Kidney epithelial cell (primary cell): ENCODE measurements at regions not wholly inside any gene's neighbourhood (a gene's known extent, or its start where the extent isn't known, plus 50 kb on each side); places are given as distances from the start of the nearest gene placed in this dataset.

ENCODE experiments used
- DNase-seq: peaks from one replicate; pipeline ENCODE4 v3.0.0-alpha.2; 2010; ENCODE audit warnings: low read depth
- H3K27me3 ChIP-seq: 2 replicates; pipeline ENCODE4 v1.6.0; 2011; ENCODE audit warnings: low read length; ENCODE audit not compliant: control insufficient read depth, insufficient read depth
- H3K36me3 ChIP-seq: 2 replicates; pipeline ENCODE4 v1.5.1; 2011; ENCODE audit warnings: low read length; ENCODE audit not compliant: control insufficient read depth, insufficient read depth
- H3K4me3 ChIP-seq: 2 replicates; pipeline ENCODE4 v1.5.1; 2011; ENCODE audit warnings: low read depth, mild to moderate bottlenecking, control low read depth, low read length
- TF ChIP-seq, protein P1 (sequence below): IDR thresholded peaks from 2 replicates; pipeline ENCODE4 v1.5.1; 2011; ENCODE audit warnings: mild to moderate bottlenecking, moderate library complexity, low read length, control low read depth, inconsistent platforms; ENCODE audit not compliant: insufficient read depth, poor library complexity, severe bottlenecking

DNA sequence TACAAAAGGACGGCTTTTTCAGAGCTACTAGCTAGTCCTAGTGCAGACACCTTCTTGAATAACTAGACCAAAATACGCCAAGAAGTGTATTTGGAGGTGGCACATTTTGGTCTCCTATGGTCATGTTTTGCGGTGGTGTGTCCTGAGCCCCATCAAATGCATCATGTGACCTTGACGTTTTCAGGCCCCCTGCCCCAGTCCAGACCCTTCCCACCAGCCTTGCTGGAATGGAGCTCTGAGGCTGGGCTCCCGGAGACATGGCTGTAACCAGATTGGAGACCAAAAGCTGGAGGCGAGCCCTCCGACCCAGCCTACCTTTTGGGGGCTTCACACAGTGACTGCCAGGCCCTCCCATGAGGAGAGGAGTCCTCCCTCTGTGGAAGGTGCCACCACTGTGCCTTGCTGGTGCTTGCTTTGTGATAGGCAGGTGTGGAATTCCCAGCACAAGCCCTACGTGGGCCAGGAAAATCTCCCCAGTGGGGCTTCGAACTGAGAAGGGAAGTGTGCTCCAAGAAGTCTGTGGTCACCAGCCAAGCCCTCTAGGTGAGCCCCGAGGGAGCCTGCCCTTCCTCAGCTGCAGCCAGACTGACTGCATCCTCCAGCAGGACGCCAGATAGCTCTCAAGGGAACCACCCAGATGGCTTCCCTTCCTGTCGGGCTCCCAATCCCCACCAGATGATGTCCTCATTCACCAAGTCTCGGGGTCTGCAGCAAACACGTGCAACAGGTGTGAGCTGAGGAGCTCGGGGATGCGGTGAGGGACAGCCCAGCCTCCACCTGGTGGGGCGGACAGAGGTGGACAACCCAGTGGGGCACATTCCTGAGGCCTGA lies 126.2 kb downstream of the ASB7 start:
- Histone ChIP-seq H3K36me3 (no peaks in the 10 kb centered on the region), H3K4me3 (no peak overlapping the region), H3K27me3 (no peaks in the 10 kb centered on the region)
- DNase-seq: no peak
- TF ChIP-seq, protein P1, sequence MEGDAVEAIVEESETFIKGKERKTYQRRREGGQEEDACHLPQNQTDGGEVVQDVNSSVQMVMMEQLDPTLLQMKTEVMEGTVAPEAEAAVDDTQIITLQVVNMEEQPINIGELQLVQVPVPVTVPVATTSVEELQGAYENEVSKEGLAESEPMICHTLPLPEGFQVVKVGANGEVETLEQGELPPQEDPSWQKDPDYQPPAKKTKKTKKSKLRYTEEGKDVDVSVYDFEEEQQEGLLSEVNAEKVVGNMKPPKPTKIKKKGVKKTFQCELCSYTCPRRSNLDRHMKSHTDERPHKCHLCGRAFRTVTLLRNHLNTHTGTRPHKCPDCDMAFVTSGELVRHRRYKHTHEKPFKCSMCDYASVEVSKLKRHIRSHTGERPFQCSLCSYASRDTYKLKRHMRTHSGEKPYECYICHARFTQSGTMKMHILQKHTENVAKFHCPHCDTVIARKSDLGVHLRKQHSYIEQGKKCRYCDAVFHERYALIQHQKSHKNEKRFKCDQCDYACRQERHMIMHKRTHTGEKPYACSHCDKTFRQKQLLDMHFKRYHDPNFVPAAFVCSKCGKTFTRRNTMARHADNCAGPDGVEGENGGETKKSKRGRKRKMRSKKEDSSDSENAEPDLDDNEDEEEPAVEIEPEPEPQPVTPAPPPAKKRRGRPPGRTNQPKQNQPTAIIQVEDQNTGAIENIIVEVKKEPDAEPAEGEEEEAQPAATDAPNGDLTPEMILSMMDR: no peak

DNA sequence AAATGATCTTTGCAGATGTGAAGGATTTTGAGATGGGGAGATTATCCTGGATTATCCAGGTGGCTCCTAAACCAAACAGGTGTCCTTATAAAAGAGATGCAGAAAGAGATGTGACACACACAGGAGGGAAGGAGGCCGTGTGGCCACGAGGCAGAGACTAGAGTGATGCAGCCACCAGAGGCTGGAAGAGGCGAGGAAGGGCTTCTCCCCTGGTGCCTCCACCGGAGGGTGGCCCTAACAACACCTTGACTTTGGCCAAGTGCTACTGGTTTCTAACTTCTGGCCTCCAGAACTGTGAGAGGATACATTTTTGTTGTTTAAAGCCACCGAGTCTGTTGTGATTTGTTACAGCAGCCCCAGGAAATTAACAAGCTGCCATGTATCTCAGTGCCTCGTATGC lies 127.1 kb downstream of the ASB7 start:
- DNase-seq: no peak
- H3K36me3 ChIP-seq: no peaks in the 10 kb centered on the region
- H3K27me3 ChIP-seq: no peaks in the 10 kb centered on the region
- TF ChIP-seq, protein P1: no peak
- no peak overlapping the region for H3K4me3 ChIP-seq

DNA sequence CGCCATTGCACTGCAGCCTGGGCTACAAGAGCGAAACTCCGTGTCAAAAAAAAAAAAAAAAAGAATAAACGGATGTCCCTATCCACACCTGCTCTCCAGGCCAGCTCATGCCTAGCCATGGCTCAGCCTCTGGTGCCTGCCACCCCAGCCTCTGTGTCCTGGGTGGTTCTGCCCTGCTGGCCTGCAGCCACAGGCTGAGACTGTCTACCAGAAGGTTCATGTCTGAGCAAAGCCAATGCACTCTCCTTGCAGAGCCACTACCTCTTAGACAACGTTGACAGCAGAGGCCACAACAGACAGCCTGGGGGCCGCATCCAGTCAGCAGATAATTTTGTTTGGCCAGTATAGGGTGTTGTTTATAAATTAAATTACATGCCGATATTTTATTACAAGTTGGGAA lies 127.7 kb downstream of the ASB7 start:
- no peak for DNase-seq
- TF ChIP-seq, protein P1: no peak
- no peaks in the 10 kb centered on the region for H3K27me3 ChIP-seq
- no peaks in the 10 kb centered on the region for H3K36me3 ChIP-seq
- no peak overlapping the region for H3K4me3 ChIP-seq

DNA sequence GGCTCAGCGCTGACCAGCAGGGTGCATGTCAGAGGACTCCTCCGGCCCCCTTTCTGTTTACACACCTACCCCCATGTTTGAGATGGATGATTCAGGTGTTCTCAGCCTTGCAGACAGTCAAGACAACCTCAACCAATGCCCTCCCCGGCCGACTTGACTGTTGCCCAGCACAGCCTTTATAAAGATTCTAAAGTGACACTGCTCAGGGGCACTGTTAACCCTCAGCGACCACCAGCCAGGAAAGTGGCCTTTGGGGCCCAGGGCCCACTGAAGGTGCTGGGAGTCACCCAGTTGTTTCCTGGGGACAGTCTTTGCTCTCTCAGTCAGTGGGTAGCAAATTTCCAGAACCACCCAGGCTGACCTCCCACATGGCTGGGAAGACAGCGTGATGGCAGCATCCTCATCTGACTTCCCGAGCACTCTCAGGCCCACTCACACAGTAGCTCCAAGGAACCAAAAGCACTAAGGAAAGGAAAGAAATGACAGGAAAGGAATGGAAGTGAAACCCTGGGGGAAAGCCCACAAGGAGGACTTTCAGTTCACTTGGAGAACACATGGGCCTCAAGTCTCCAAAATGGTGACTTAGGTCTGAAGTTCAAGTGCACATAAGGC lies 128.4 kb downstream of the ASB7 start:
- no peak for DNase-seq
- Histone ChIP-seq H3K4me3 (no peak overlapping the region), H3K36me3 (no peaks in the 10 kb centered on the region), H3K27me3 (no peaks in the 10 kb centered on the region)
- TF ChIP-seq, protein P1: no peak

DNA sequence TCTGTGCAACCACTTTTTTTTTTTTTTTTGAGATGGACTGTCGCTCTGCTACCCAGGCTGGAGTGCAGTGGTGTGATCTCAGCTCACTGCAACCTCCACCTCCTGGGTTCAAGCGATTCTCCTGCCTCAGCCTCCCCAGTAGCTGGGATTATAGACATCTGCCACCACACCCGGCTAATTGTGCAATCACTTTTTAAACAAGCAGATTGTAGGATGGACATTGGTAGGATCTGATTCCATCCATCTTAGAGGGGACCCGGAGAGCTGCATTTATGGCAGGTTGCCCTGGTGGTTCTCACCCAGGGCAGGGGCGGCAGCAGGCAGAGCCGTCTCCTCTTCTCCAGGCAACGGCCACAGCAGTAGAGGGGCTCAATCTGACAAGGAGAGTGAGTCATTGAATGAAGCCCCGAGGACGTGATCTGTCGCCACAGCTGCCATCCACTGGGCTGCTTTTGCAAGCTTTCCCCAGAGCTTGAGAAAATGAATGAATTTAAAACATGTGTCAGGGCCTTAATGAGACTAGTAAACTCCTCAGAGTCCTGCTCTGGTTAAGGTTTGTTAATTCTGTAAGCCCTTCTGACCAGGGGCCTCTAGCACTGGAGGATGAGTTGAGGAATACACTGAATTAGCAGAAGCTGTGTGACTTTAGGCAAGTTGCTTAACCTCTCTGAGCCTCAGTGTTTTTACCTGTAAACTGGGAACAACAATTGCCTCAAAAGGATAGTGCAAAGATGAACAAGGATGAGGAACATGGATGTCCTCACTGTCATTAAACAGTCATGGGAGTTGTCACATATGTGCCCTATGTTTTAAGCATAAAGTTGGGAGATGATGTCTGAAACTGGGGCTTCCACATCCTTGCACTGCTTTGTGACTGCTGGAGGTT lies 129.1 kb downstream of the ASB7 start:
- Histone ChIP-seq H3K27me3 (no peaks in the 10 kb centered on the region), H3K4me3 (no peak overlapping the region), H3K36me3 (no peaks in the 10 kb centered on the region)
- DNase-seq: no peak
- TF ChIP-seq, protein P1: no peak
